ENCODE measurements at regions not wholly inside any gene's neighbourhood (a gene's known extent, or its start where the extent isn't known, plus 50 kb on each side); places are given as distances from the start of the nearest gene placed in this dataset.
"Not testable (repeated sequence)": the region's sequence is repeated elsewhere in the genome, so short reads cannot be mapped to it uniquely, and the experiment has no call there.

- Mint-ChIP-seq H3K27ac (ENCODE audit: low read depth) (no peak overlapping the region), H3K4me3 (no peak overlapping the region), H3K9me3 (peaks cover 29% of the 10 kb centered on the region), H3K36me3 (ENCODE audit: insufficient read depth) (no peaks in the 10 kb centered on the region), H3K27me3 (no peaks in the 10 kb centered on the region), H3K4me1 (no peaks in the 10 kb centered on the region)
- no peak for ATAC-seq (replicated peaks; ENCODE audit: extremely low read depth, poor library complexity, severe bottlenecking)
- no peak for DNase-seq (ENCODE audit: low spot score in 2 of 2)
Observed at GRCh38 chr18:64747803-64748202, 598.9 kb upstream of the LINC00305 start.

GRCh38 chr18:64742898-64743297 lies 594.0 kb upstream of the LINC00305 start:
- Mint-ChIP-seq H3K27me3 (no peaks in the 10 kb centered on the region), H3K4me3 (no peak overlapping the region), H3K27ac (ENCODE audit: low read depth) (no peak overlapping the region), H3K36me3 (ENCODE audit: insufficient read depth) (no peaks in the 10 kb centered on the region), H3K9me3 (peaks cover 14% of the 10 kb centered on the region), H3K4me1 (no peaks in the 10 kb centered on the region)
- ATAC-seq (replicated peaks; ENCODE audit: extremely low read depth, poor library complexity, severe bottlenecking) (no peak), DNase-seq (ENCODE audit: low spot score in 2 of 2) (no peak)

- Mint-ChIP-seq H3K27ac (ENCODE audit: low read depth) (no peak overlapping the region), H3K9me3 (peaks cover 15% of the 10 kb centered on the region)
- ATAC-seq (replicated peaks; ENCODE audit: extremely low read depth, poor library complexity, severe bottlenecking), result no peak
Observed at GRCh38 chr18:64734063-64734462, 585.2 kb upstream of the LINC00305 start.

GRCh38 chr18:64725657-64726056 lies 576.8 kb upstream of the LINC00305 start:
- peaks cover 21% of the 10 kb centered on the region for H3K9me3 Mint-ChIP-seq
- not testable (repeated sequence) for ATAC-seq (replicated peaks; ENCODE audit: extremely low read depth, poor library complexity, severe bottlenecking)

More at GRCh38 chr18:64734063-64734462, 585.2 kb upstream of the LINC00305 start:
- Mint-ChIP-seq H3K4me1 (no peaks in the 10 kb centered on the region), H3K4me3 (no peak overlapping the region), H3K36me3 (ENCODE audit: insufficient read depth) (no peaks in the 10 kb centered on the region), H3K27me3 (no peaks in the 10 kb centered on the region)
- no peak for DNase-seq (ENCODE audit: low spot score in 2 of 2)

DNA sequence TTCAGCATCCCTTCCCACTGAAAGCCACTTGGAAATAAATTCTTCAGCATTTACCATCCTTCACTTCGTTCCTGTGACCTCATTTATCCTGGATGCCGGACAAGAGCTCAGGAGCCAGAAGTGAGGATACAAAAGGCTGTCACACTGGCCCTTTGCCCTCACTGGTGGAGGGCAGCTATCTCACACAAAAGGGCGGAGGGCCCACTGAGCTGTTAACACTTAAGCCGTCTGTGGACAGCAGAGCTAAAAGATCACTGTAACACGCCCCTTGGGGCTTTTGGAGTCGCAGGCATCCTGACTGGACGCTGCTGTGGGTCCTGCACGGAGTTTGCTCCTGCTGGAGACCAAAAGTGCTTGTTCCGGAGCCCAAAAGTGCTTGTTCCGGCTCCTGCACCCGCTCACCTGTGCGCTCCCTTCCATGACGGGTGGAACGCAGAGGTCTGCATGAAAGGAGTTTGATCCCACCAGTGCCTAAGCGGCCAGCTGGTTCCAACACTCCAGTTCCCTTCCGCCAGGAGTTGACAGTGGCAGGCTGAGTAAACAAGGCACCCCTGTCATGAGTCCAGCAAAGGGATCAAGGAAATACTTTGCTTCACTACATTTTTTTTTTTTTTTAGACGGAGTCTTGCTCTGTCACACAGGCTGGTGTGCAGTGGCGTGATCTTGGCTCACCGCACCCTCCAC lies 572.0 kb upstream of the LINC00305 start:
- no peaks in the 10 kb centered on the region for H3K27me3 Mint-ChIP-seq
- H3K9me3 Mint-ChIP-seq, result peaks cover 4% of the 10 kb centered on the region

More at GRCh38 chr18:64725657-64726056, 576.8 kb upstream of the LINC00305 start:
- not testable (repeated sequence) for H3K27ac Mint-ChIP-seq (ENCODE audit: low read depth); H3K36me3 Mint-ChIP-seq (ENCODE audit: insufficient read depth); H3K4me1 Mint-ChIP-seq; H3K27me3 Mint-ChIP-seq; DNase-seq (ENCODE audit: low spot score in 2 of 2); H3K4me3 Mint-ChIP-seq

GRCh38 chr18:64718808-64719207 lies 569.9 kb upstream of the LINC00305 start:
- Mint-ChIP-seq H3K27ac (ENCODE audit: low read depth) (no peak overlapping the region), H3K27me3 (no peaks in the 10 kb centered on the region), H3K4me1 (no peaks in the 10 kb centered on the region), H3K36me3 (ENCODE audit: insufficient read depth) (no peaks in the 10 kb centered on the region), H3K4me3 (no peak overlapping the region), H3K9me3 (peaks cover 2% of the 10 kb centered on the region)
- no peak for ATAC-seq (replicated peaks; ENCODE audit: extremely low read depth, poor library complexity, severe bottlenecking)
- no peak for DNase-seq (ENCODE audit: low spot score in 2 of 2)

More for the DNA sequence above, 572.0 kb upstream of the LINC00305 start:
- H3K4me1 Mint-ChIP-seq, result no peaks in the 10 kb centered on the region
- ATAC-seq (replicated peaks; ENCODE audit: extremely low read depth, poor library complexity, severe bottlenecking) (no peak), DNase-seq (ENCODE audit: low spot score in 2 of 2) (no peak)
- H3K27ac Mint-ChIP-seq (ENCODE audit: low read depth), result no peak overlapping the region
- H3K36me3 Mint-ChIP-seq (ENCODE audit: insufficient read depth), result no peaks in the 10 kb centered on the region
- H3K4me3 Mint-ChIP-seq, result no peak overlapping the region

- no peak for ATAC-seq (replicated peaks; ENCODE audit: extremely low read depth, poor library complexity, severe bottlenecking)
- Mint-ChIP-seq H3K27me3 (no peaks in the 10 kb centered on the region), H3K4me3 (no peak overlapping the region), H3K4me1 (no peaks in the 10 kb centered on the region), H3K27ac (ENCODE audit: low read depth) (no peak overlapping the region), H3K9me3 (peaks cover 8% of the 10 kb centered on the region), H3K36me3 (ENCODE audit: insufficient read depth) (no peaks in the 10 kb centered on the region)
- DNase-seq (ENCODE audit: low spot score in 2 of 2), result no peak
Observed at GRCh38 chr18:64717026-64717425, 568.1 kb upstream of the LINC00305 start.

GRCh38 chr18:64714086-64714485 lies 565.2 kb upstream of the LINC00305 start:
- H3K4me1 Mint-ChIP-seq, result no peaks in the 10 kb centered on the region
- H3K36me3 Mint-ChIP-seq (ENCODE audit: insufficient read depth), result no peaks in the 10 kb centered on the region
- H3K4me3 Mint-ChIP-seq, result no peak overlapping the region
- ATAC-seq (replicated peaks; ENCODE audit: extremely low read depth, poor library complexity, severe bottlenecking), result no peak
- peaks cover 8% of the 10 kb centered on the region for H3K9me3 Mint-ChIP-seq
- H3K27ac Mint-ChIP-seq (ENCODE audit: low read depth), result no peak overlapping the region
- no peak for DNase-seq (ENCODE audit: low spot score in 2 of 2)
- H3K27me3 Mint-ChIP-seq, result no peaks in the 10 kb centered on the region

DNA sequence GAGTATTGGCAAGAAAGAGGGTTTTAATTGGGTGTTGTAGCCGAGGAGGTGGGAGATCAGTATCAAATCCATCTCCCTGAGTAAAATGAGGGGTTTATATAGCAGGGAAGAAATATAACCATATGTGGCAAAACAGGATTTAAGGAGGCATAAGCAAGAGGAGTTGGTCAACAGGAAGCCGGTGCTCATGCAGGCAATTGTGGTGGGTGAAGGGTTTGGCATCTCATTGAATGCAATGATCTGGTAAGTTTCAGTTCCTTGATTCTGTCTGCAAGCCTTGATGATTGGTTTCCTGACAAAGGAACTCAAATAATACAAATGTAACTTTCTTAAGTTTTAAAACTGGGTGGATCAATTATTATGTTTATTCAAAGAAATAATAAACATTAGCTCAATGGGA lies 564.4 kb upstream of the LINC00305 start:
- ATAC-seq (replicated peaks; ENCODE audit: extremely low read depth, poor library complexity, severe bottlenecking), result no peak
- H3K27ac Mint-ChIP-seq (ENCODE audit: low read depth), result no peak overlapping the region
- no peaks in the 10 kb centered on the region for H3K4me1 Mint-ChIP-seq
- no peaks in the 10 kb centered on the region for H3K27me3 Mint-ChIP-seq
- no peaks in the 10 kb centered on the region for H3K36me3 Mint-ChIP-seq (ENCODE audit: insufficient read depth)
- no peak for DNase-seq (ENCODE audit: low spot score in 2 of 2)
- peaks cover 8% of the 10 kb centered on the region for H3K9me3 Mint-ChIP-seq
- H3K4me3 Mint-ChIP-seq, result no peak overlapping the region

GRCh38 chr18:64712035-64712434 lies 563.1 kb upstream of the LINC00305 start:
- H3K9me3 Mint-ChIP-seq, result peaks cover 8% of the 10 kb centered on the region
- DNase-seq (ENCODE audit: low spot score in 2 of 2) (no peak), ATAC-seq (replicated peaks; ENCODE audit: extremely low read depth, poor library complexity, severe bottlenecking) (no peak)
- no peak overlapping the region for H3K4me3 Mint-ChIP-seq
- H3K27ac Mint-ChIP-seq (ENCODE audit: low read depth), result no peak overlapping the region
- H3K27me3 Mint-ChIP-seq, result no peaks in the 10 kb centered on the region
- H3K4me1 Mint-ChIP-seq, result no peaks in the 10 kb centered on the region
- H3K36me3 Mint-ChIP-seq (ENCODE audit: insufficient read depth), result no peaks in the 10 kb centered on the region

DNA sequence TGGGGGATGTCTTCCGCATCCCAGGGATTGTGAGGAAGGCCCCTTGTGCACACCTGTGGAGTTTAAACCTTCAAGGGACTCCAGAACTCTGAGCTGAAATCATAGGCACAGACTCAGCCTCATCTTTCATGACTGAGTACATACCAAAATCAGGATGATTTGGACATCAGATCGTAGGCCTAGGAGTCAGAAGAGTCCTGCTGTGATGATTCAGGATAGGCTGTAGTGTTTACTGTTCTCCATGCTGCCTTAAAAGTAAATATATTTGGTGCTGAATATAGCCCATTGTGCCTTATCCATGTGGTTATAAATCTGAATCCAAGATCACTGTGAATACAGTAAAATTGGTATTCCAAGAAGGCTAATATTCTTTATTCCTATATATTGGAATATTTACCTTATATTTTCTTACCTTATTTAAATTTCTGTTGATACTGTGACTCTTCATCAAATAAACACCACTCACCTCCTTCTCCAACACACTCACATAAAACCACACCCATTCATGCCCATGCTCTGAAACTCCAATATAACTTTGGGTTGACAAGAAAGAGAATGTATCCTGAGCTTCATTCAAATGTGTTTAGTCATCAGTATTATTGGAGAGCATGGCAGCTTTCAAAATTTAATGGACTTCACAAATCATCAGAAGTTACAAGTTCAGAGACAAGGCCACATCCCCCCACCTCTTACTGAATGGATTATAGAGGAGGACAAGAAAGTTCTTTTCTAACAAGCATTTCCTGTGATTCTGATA lies 561.4 kb upstream of the LINC00305 start:
- no peaks in the 10 kb centered on the region for H3K27me3 Mint-ChIP-seq
- DNase-seq (ENCODE audit: low spot score in 2 of 2) (no peak), ATAC-seq (replicated peaks; ENCODE audit: extremely low read depth, poor library complexity, severe bottlenecking) (no peak)
- H3K4me1 Mint-ChIP-seq, result no peaks in the 10 kb centered on the region
- peaks cover 2% of the 10 kb centered on the region for H3K36me3 Mint-ChIP-seq (ENCODE audit: insufficient read depth)
- H3K4me3 Mint-ChIP-seq, result no peak overlapping the region
- no peak overlapping the region for H3K27ac Mint-ChIP-seq (ENCODE audit: low read depth)
- peaks cover 13% of the 10 kb centered on the region for H3K9me3 Mint-ChIP-seq

DNA sequence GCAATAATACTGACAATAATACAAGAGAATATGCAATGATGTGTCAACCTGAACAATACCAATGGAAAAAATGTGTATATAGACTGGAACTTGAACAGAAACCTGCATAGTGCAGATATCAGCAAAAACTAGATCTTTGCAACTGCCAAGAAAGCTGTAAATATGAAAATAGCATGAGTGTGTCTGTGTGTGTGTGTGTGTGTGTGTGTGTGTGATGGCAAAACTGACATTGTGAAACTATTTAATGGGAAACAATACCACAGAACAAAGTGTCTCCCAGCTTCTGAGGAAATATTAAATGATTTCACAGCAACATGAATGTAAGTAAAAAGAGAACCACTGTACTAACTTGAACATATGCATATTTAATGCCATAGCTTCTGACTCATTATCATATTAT lies 558.2 kb upstream of the LINC00305 start:
- no peak for DNase-seq (ENCODE audit: low spot score in 2 of 2)
- Mint-ChIP-seq H3K9me3 (peaks cover 10% of the 10 kb centered on the region), H3K4me1 (no peaks in the 10 kb centered on the region), H3K27me3 (no peaks in the 10 kb centered on the region), H3K27ac (ENCODE audit: low read depth) (no peak overlapping the region), H3K4me3 (no peak overlapping the region), H3K36me3 (ENCODE audit: insufficient read depth) (peaks cover 2% of the 10 kb centered on the region)
- no peak for ATAC-seq (replicated peaks; ENCODE audit: extremely low read depth, poor library complexity, severe bottlenecking)

GRCh38 chr18:64699081-64699480 lies 550.2 kb upstream of the LINC00305 start:
- ATAC-seq (replicated peaks; ENCODE audit: extremely low read depth, poor library complexity, severe bottlenecking) (no peak), DNase-seq (ENCODE audit: low spot score in 2 of 2) (no peak)
- H3K9me3 Mint-ChIP-seq, result peaks cover 9% of the 10 kb centered on the region
- H3K4me3 Mint-ChIP-seq, result no peak overlapping the region
- no peaks in the 10 kb centered on the region for H3K4me1 Mint-ChIP-seq
- no peak overlapping the region for H3K27ac Mint-ChIP-seq (ENCODE audit: low read depth)
- H3K27me3 Mint-ChIP-seq, result no peaks in the 10 kb centered on the region
- H3K36me3 Mint-ChIP-seq (ENCODE audit: insufficient read depth), result no peaks in the 10 kb centered on the region
